Muscle layer of colon (tissue), 2 donors: ENCODE measurements at regions not wholly inside any gene's neighbourhood (a gene's known extent, or its start where the extent isn't known, plus 50 kb on each side); places are given as distances from the start of the nearest gene placed in this dataset.

Experiments used
- H3K27ac ChIP-seq: one replicate; pipeline ENCODE4 v1.7.0; 2013; ENCODE audit warnings: low read depth, mild to moderate bottlenecking, low read length, moderate library complexity
- H3K27me3 ChIP-seq, 2 donors: one replicate each; pipeline ENCODE4 v1.7.0; 2013; ENCODE audit warnings: low read length in 2 of 2, mild to moderate bottlenecking in 2 of 2; ENCODE audit not compliant: insufficient read depth in 2 of 2, control insufficient read depth in 1 of 2
- H3K36me3 ChIP-seq: one replicate; pipeline ENCODE4 v1.7.0; 2013; ENCODE audit warnings: mild to moderate bottlenecking, low read length; ENCODE audit not compliant: insufficient read depth
- H3K4me1 ChIP-seq: one replicate; pipeline ENCODE4 v1.7.0; 2013; ENCODE audit warnings: mild to moderate bottlenecking, low read length; ENCODE audit not compliant: insufficient read depth
- H3K4me3 ChIP-seq, 2 donors: one replicate each; pipeline ENCODE4 v1.7.0; 2013; ENCODE audit warnings: low read length in 2 of 2, low read depth in 1 of 2, mild to moderate bottlenecking in 1 of 2, moderate library complexity in 1 of 2
- H3K9ac ChIP-seq: one replicate; pipeline ENCODE4 v1.7.0; 2013; ENCODE audit warnings: low read length
- H3K9me3 ChIP-seq: one replicate; pipeline ENCODE4 v1.7.0; 2013; ENCODE audit warnings: mild to moderate bottlenecking, low read length
- donor health status: abdominal sarcoma.
- donor health status: Adenocarcinoma of cecum.

DNA sequence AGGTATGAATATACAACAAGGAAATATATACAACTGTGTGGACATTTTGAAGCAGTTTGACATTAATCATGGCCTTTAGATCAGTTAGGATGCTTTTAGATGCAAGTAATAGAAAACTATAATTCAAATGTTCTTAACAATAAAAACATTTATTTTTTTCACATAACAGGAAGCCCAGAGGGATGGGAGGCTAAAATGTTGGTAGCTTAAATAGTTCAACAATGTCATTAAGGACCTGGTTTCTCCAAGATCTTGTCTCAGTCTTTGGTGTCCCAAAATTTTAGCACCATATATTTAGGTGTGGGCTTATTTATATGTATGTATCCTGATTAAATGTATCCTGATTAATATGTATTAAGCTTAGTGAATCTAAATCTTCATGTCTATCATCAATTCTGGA is 292.4 kb downstream of the NUAK1 start:
- Histone ChIP-seq H3K36me3 (no peaks in the 10 kb centered on the region), H3K9ac (no peak overlapping the region), H3K4me1 (no peaks in the 10 kb centered on the region), H3K4me3 (no peak overlapping the region), H3K27me3 (no peaks in the 10 kb centered on the region), H3K9me3 (no peaks in the 10 kb centered on the region), H3K27ac (no peak overlapping the region)

GRCh38 chr12:105847068-105847467 is 291.7 kb downstream of the NUAK1 start:
- Histone ChIP-seq H3K9ac (no peak overlapping the region), H3K4me3 (no peak overlapping the region), H3K9me3 (no peaks in the 10 kb centered on the region), H3K27me3 (no peaks in the 10 kb centered on the region), H3K4me1 (no peaks in the 10 kb centered on the region), H3K27ac (no peak overlapping the region), H3K36me3 (no peaks in the 10 kb centered on the region)

- H3K4me1 ChIP-seq: no peaks in the 10 kb centered on the region
- no peak overlapping the region for H3K9ac ChIP-seq
- H3K27me3 ChIP-seq: no peaks in the 10 kb centered on the region
- no peak overlapping the region for H3K27ac ChIP-seq
- H3K36me3 ChIP-seq: no peaks in the 10 kb centered on the region
- no peaks in the 10 kb centered on the region for H3K9me3 ChIP-seq
- no peak overlapping the region for H3K4me3 ChIP-seq
Measured at GRCh38 chr12:105848286-105848685, 290.5 kb downstream of the NUAK1 start.

DNA sequence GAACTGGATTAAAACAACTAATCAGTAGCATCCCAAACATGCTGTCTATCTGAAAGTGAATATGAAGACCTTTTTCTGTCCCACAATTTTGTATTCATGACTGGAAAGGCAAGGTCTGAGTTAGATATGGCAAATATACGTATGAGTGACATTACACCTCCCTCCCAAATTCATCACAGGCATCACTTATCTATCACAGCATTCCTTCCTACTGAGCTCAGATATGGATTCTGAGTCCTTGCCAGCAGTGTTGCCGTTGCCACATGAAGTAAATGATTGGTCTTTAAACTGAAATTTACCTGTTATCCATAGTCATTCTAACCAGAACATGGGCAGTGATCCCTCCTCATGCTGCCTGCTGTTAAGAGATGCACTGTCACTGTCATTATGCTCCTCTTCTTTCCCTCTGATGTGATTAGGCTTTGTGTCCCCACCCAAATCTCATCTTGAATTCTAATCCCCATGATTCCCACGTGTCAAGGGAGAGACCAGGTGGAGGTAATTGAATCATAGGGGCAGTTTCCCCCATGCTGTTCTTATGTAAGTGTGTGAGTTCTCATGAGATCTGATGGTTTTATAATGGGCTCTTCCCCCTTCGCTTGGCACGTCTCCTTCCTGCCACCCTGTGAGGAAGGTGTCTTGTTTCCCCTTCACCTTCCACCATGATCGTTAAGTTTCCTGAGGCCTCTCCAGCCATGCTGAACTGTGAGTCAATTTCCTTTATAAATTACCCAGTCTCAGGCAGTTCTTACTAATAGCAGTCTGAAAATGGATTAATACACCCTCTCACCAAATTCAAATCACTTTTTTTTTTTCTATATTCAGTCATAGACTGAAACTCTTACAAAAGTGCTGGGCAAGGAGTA is 288.4 kb downstream of the NUAK1 start:
- H3K9me3 ChIP-seq: no peaks in the 10 kb centered on the region
- no peaks in the 10 kb centered on the region for H3K36me3 ChIP-seq
- H3K9ac ChIP-seq: no peak overlapping the region
- H3K27ac ChIP-seq: no peak overlapping the region
- H3K4me1 ChIP-seq: no peaks in the 10 kb centered on the region
- no peaks in the 10 kb centered on the region for H3K27me3 ChIP-seq
- H3K4me3 ChIP-seq: no peak overlapping the region

- H3K27me3 ChIP-seq: no peaks in the 10 kb centered on the region
- no peak overlapping the region for H3K27ac ChIP-seq
- H3K9ac ChIP-seq: no peak overlapping the region
- no peaks in the 10 kb centered on the region for H3K36me3 ChIP-seq
- no peak overlapping the region for H3K4me3 ChIP-seq
- no peaks in the 10 kb centered on the region for H3K9me3 ChIP-seq
- no peaks in the 10 kb centered on the region for H3K4me1 ChIP-seq
Measured at GRCh38 chr12:105852496-105852895, 286.3 kb downstream of the NUAK1 start.

GRCh38 chr12:105852951-105853350 is 285.8 kb downstream of the NUAK1 start:
- H3K9me3 ChIP-seq: no peaks in the 10 kb centered on the region
- no peaks in the 10 kb centered on the region for H3K27me3 ChIP-seq
- H3K27ac ChIP-seq: no peak overlapping the region
- no peak overlapping the region for H3K9ac ChIP-seq
- H3K4me1 ChIP-seq: no peaks in the 10 kb centered on the region
- no peaks in the 10 kb centered on the region for H3K36me3 ChIP-seq
- no peak overlapping the region for H3K4me3 ChIP-seq

DNA sequence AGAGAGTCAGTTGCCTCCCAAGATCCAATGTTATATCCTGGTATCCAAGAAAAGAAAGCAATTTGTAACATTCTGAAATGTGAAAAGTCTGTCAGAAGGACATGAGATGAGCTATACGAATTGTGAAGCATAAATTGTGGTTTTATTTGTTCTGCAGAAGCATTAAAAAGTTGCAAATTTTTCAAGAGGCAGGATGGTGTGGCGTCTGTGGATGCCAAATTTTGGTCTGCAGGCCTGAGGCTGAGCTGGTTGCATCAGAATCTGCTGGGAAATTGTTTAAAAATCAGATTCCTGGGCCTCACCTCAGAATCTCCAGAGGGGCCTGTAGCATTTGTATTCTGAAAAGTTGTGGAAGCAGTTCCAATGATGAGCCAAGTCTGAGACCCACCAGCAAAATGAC is 284.7 kb downstream of the NUAK1 start:
- H3K36me3 ChIP-seq: no peaks in the 10 kb centered on the region

DNA sequence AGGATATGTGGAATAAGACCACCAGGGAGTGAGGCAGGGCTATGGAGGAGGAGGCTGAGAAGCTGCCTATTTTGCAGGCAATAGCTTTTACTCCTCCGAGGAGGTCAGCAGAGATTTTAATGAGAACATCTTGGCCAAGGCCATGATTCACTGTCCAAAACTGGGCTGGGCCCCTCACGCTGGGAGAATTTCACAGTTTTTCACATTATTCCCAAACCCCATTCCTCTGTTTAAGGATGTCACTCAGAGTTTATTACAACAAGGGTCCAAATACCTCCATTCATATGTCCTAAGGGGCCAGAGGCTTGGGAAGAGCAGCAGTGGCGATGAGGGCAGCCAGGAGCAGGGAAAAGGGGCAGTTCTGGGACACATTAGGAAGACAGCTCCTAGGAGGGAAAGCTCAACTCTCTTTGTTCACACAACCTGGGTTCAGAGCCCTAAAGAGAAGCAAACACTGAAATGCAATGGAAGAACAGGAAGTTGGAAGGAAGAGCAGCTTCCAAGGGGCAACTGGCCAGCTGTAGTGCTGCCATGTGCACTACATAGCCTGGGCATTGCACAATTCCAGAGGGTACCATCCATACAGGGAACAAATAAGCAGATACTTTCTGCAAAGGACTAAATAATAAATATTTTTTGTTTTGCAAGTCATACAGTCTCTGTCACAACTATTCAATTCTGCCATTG is 283.2 kb downstream of the NUAK1 start:
- Histone ChIP-seq H3K27ac (no peak overlapping the region), H3K36me3 (no peaks in the 10 kb centered on the region), H3K4me3 (no peak overlapping the region), H3K9ac (no peak overlapping the region), H3K27me3 (no peaks in the 10 kb centered on the region), H3K9me3 (no peaks in the 10 kb centered on the region), H3K4me1 (no peaks in the 10 kb centered on the region)

More for the DNA sequence above, 284.7 kb downstream of the NUAK1 start:
- Histone ChIP-seq H3K27ac (no peak overlapping the region), H3K4me1 (no peaks in the 10 kb centered on the region), H3K9me3 (no peaks in the 10 kb centered on the region), H3K27me3 (no peaks in the 10 kb centered on the region), H3K4me3 (no peak overlapping the region), H3K9ac (no peak overlapping the region)

GRCh38 chr12:105856048-105856405 is 282.7 kb downstream of the NUAK1 start:
- Histone ChIP-seq H3K36me3 (no peaks in the 10 kb centered on the region), H3K4me1 (no peaks in the 10 kb centered on the region), H3K27me3 (no peaks in the 10 kb centered on the region), H3K27ac (no peak overlapping the region), H3K9me3 (no peaks in the 10 kb centered on the region), H3K4me3 (no peak overlapping the region), H3K9ac (no peak overlapping the region)

DNA sequence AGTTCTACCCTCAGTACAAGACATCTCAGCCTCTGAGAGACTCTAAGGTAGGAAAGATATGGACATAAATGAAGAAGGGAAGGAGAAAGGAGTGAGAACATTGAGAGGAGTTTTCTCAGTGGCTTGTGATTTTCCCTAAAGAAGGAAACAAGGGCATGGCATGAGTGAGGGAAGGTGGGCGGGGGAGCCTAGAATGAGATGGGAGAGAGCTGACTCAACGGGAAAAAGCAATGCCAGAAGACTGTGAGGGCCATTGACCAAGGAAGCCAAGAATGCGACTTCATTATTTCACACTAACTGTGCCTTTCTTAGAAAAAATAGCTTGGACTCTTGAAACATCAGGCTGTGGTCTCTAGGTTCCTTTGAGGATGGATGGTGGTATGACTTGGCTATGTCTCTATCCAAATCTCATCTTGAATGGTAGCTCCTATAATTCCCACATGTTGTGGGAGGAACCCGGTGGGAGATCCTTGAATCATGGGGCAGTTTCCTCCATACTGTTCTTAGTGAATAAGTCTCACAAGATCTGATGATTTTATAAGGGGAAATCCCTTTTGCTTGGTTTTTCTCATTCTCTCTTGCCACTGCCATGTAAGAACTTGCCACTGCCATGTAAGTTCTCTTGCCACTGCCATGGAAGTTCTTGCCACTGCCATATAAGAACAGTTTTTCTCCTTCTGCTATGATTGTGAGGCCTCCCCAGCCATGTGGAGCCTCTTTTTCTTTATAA is 279.6 kb downstream of the NUAK1 start:
- H3K9me3 ChIP-seq: no peaks in the 10 kb centered on the region
- no peaks in the 10 kb centered on the region for H3K4me1 ChIP-seq
- no peak overlapping the region for H3K27ac ChIP-seq
- H3K4me3 ChIP-seq: no peak overlapping the region
- no peaks in the 10 kb centered on the region for H3K27me3 ChIP-seq
- H3K36me3 ChIP-seq: no peaks in the 10 kb centered on the region
- no peak overlapping the region for H3K9ac ChIP-seq

DNA sequence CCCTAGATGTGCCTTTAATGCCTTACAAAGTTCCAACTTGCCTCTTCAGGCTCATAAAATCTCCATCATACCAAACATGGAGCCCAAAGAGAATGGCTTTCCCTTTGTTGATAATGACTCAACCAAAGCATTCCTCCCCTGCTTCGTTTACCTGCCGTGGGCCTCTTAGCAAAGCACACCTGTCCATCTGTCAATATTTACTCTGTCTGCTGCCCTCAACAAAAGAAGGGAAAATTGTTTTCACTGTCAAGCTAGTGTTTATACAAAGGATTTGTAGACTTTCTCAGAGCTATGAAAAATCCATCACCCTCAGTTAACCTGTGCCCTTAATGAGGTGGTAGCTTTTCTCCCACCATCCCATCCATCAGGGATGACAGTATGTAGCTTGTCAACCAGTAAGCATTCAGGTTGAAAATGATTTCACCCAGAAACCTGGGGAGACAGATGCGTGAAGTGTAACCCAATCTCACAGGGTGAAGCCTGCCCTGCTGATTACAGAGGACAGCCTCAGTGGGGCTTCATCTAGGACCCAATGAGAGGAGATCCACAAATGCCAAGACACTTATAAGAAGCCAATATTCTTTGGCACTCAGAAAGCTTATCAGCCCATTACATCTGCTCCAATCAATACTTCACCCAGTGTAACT is 278.1 kb downstream of the NUAK1 start:
- no peak overlapping the region for H3K9ac ChIP-seq
- no peak overlapping the region for H3K4me3 ChIP-seq
- H3K27me3 ChIP-seq: no peaks in the 10 kb centered on the region
- H3K4me1 ChIP-seq: no peaks in the 10 kb centered on the region
- no peaks in the 10 kb centered on the region for H3K36me3 ChIP-seq
- no peak overlapping the region for H3K27ac ChIP-seq
- H3K9me3 ChIP-seq: no peaks in the 10 kb centered on the region
